GM23248 (cell line): ENCODE measurements at regions not wholly inside any gene's neighbourhood (a gene's known extent, or its start where the extent isn't known, plus 50 kb on each side); places are given as distances from the start of the nearest gene placed in this dataset.

Experiments
- EZH2 ChIP-seq: fragments of 200-600 bp; sonication (generic); IDR thresholded peaks from 2 replicates; pipeline ENCODE4 v1.6.1; 2018; ENCODE audit warnings: antibody characterized with exemption, mild to moderate bottlenecking; ENCODE audit not compliant: insufficient read depth, poor library complexity, severe bottlenecking
- EZH2phosphoT487 ChIP-seq: fragments of 200-600 bp; sonication (generic); IDR thresholded peaks from 2 replicates; pipeline ENCODE4 v1.6.1; 2018; ENCODE audit warnings: antibody characterized with exemption, moderate library complexity, mild to moderate bottlenecking, low read depth; ENCODE audit not compliant: insufficient read depth

DNA sequence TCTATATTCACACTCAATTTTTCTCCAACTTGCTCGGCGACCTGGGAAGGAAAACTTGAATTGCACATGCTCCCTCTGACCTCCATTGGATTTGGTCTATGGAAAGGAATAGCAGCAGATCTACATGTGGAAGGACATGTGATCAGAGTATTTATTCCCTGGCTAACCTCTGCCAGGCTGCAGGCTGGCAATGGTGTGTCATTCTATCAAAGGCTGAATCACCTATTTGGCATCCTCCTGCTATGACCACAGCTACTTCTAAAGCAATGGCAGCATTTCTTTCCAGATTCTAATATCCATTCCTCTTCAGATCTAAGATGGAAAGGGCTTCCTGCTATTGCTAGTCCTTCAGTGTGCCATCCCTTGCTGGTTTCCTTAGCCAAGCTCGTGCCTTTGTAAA is 144.3 kb upstream of the FREM2 start:
- TF ChIP-seq EZH2phosphoT487 = no peak
- TF ChIP-seq EZH2 = no peak
